ENCODE measurements at regions not wholly inside any gene's neighbourhood (a gene's known extent, or its start where the extent isn't known, plus 50 kb on each side); places are given as distances from the start of the nearest gene placed in this dataset.

GRCh38 chr1:40922969-40923368 lies 56.5 kb upstream of the CTPS1 start:
- no peak for TF ChIP-seq CTCF (IDR thresholded peaks at IDR 0.05; ENCODE audit: insufficient read depth, low read depth, low read length)
- no peak for DNase-seq (ENCODE audit: low read depth)
- no peak overlapping the region for H3K4me3 ChIP-seq (ENCODE audit: low read depth, low read length)

GRCh38 chr1:40923511-40924020 lies 55.9 kb upstream of the CTPS1 start:
- H3K4me3 ChIP-seq (ENCODE audit: low read depth, low read length) = no peak overlapping the region
- TF ChIP-seq CTCF (IDR thresholded peaks at IDR 0.05; ENCODE audit: insufficient read depth, low read depth, low read length) = no peak
- no peak for DNase-seq (ENCODE audit: low read depth)

DNA sequence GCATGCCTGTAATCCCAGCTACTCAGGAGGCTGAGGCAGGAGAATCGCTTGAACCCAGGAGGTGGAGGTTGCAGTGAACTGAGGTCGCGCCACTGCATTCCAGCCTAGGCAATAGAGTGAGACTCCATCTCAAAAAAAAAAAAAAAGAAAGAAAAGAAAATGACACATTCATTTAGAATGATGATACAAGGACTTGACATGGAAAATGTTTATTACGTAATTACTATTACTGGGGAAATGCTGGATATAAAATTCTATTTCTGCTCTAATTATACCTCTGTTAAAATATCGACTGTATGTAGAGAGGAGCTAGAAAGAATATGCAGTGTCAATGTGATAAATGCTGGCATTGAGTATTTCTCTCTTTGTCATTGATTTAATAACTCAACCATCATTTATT lies 54.7 kb upstream of the CTPS1 start:
- DNase-seq (ENCODE audit: low read depth) = no peak
- no peak for TF ChIP-seq CTCF (IDR thresholded peaks at IDR 0.05; ENCODE audit: insufficient read depth, low read depth, low read length)
- no peak overlapping the region for H3K4me3 ChIP-seq (ENCODE audit: low read depth, low read length)

- DNase-seq (ENCODE audit: low read depth) = no peak
- no peak for TF ChIP-seq CTCF (IDR thresholded peaks at IDR 0.05; ENCODE audit: insufficient read depth, low read depth, low read length)
Measured at GRCh38 chr1:40925834-40926410, 53.6 kb upstream of the CTPS1 start.

GRCh38 chr1:40926441-40926840 lies 53.1 kb upstream of the CTPS1 start:
- peak; percentile 54 for DNase-seq (ENCODE audit: low read depth)
- no peak overlapping the region for H3K4me3 ChIP-seq (ENCODE audit: low read depth, low read length)
- no peak for TF ChIP-seq CTCF (IDR thresholded peaks at IDR 0.05; ENCODE audit: insufficient read depth, low read depth, low read length)

More at GRCh38 chr1:40925834-40926410, 53.6 kb upstream of the CTPS1 start:
- no peak overlapping the region for H3K4me3 ChIP-seq (ENCODE audit: low read depth, low read length)

DNA sequence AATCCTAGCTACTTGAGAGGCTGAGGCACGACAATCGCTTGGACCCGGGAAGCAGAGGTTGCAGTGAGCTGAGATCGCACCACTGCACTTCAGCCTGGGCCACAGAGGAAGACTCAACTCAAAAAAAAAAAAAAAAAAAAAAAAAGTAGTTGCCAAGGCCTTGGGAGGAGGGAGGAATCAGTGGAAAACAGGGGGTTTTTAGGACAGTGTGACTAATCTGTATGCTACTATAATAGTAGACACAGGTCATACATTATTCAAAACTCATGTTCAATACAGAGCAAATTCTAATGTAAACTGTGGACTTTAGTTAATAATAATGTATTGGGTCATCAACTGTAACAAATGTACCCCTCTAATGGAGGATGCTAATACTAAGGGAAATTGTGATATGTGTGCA lies 51.7 kb upstream of the CTPS1 start:
- no peak for TF ChIP-seq CTCF (IDR thresholded peaks at IDR 0.05; ENCODE audit: insufficient read depth, low read depth, low read length)
- DNase-seq (ENCODE audit: low read depth) = no peak
- no peak overlapping the region for H3K4me3 ChIP-seq (ENCODE audit: low read depth, low read length)

- no peak for TF ChIP-seq CTCF (IDR thresholded peaks at IDR 0.05; ENCODE audit: insufficient read depth, low read depth, low read length)
- H3K4me3 ChIP-seq (ENCODE audit: low read depth, low read length) = no peak overlapping the region
- DNase-seq (ENCODE audit: low read depth) = no peak
Measured at GRCh38 chr1:40928699-40929098, 50.8 kb upstream of the CTPS1 start.
